ENCODE measurements at regions not wholly inside any gene's neighbourhood (a gene's known extent, or its start where the extent isn't known, plus 50 kb on each side); places are given as distances from the start of the nearest gene placed in this dataset.

- TF ChIP-seq CTCF (IDR thresholded peaks at IDR 0.05): no peak
- TF ChIP-seq POLR2A (IDR thresholded peaks at IDR 0.05): no peak
Observed at GRCh38 chr4:103867311-103867710, 147.5 kb upstream of the TACR3 start.

Data from Peyer's patch (tissue), 4 donors.